Keratinocyte (primary cell): ENCODE measurements at regions not wholly inside any gene's neighbourhood (a gene's known extent, or its start where the extent isn't known, plus 50 kb on each side); places are given as distances from the start of the nearest gene placed in this dataset.

ENCODE experiments used
- DNase-seq: peaks from one replicate; pipeline ENCODE4 v3.0.0-alpha.2; 2011; ENCODE audit warnings: low read depth, missing footprints, low spot score
- FAIRE-seq: peaks from 2 replicates; lab custom pipeline; 2011; peaks lifted over from hg19 to GRCh38; lab: Jason Lieb, UNC
- H2AFZ ChIP-seq: 2 replicates; pipeline ENCODE4 v1.6.0; 2012; ENCODE audit warnings: low read length, control low read depth, inconsistent platforms; ENCODE audit not compliant: control insufficient read depth
- H3K27ac ChIP-seq: 2 replicates; pipeline ENCODE4 v1.5.1; 2011; ENCODE audit warnings: low read length; ENCODE audit not compliant: control insufficient read depth, insufficient read depth
- H3K27me3 ChIP-seq: 3 replicates; pipeline ENCODE4 v1.6.0; 2011; ENCODE audit warnings: low read length; ENCODE audit not compliant: control insufficient read depth, insufficient read depth; ENCODE audit errors: extremely low read depth
- H3K36me3 ChIP-seq, 2 experiments: 2 replicates in 1 of 2; 3 replicates in 1 of 2; pipeline ENCODE4 v1.5.1; 2011; ENCODE audit warnings: low read length in 2 of 2, mild to moderate bottlenecking in 1 of 2; ENCODE audit not compliant: control insufficient read depth in 2 of 2, insufficient read depth in 2 of 2; ENCODE audit errors: extremely low read depth in 1 of 2
- H3K4me1 ChIP-seq: 3 replicates; pipeline ENCODE4 v1.5.1; 2011; ENCODE audit warnings: low read length; ENCODE audit not compliant: control insufficient read depth, insufficient read depth; ENCODE audit errors: extremely low read depth
- H3K4me2 ChIP-seq: 3 replicates; pipeline ENCODE4 v1.6.0; 2011; ENCODE audit warnings: low read depth, low read length; ENCODE audit not compliant: control insufficient read depth, insufficient read depth; ENCODE audit errors: extremely low read depth
- H3K4me3 ChIP-seq, 3 experiments: fragments of 200-600 bp in 1 of 3; sonication (generic) in 1 of 3; 2 replicates in 2 of 3; 3 replicates in 1 of 3; pipeline ENCODE4 v1.5.1; 2011 to 2016; ENCODE audit warnings: low read length in 3 of 3, mild to moderate bottlenecking in 3 of 3, control low read depth in 2 of 3, inconsistent platforms in 1 of 3, low read depth in 1 of 3, mixed read lengths in 1 of 3, mixed run types in 1 of 3, moderate library complexity in 1 of 3; ENCODE audit not compliant: control insufficient read depth in 2 of 3, insufficient read depth in 2 of 3; ENCODE audit errors: extremely low read depth in 1 of 3
- H3K79me2 ChIP-seq: 2 replicates; pipeline ENCODE4 v1.6.0; 2012; ENCODE audit warnings: low read length; ENCODE audit not compliant: control insufficient read depth, insufficient read depth
- H3K9ac ChIP-seq: 3 replicates; pipeline ENCODE4 v1.6.0; 2011; ENCODE audit warnings: low read length; ENCODE audit not compliant: control insufficient read depth, insufficient read depth; ENCODE audit errors: extremely low read depth
- H3K9me1 ChIP-seq: 3 replicates; pipeline ENCODE4 v1.6.0; 2011; ENCODE audit warnings: low read length; ENCODE audit not compliant: control insufficient read depth, insufficient read depth; ENCODE audit errors: extremely low read depth
- H3K9me3 ChIP-seq: 2 replicates; pipeline ENCODE4 v1.5.1; 2012; ENCODE audit warnings: low read depth, low read length; ENCODE audit not compliant: control insufficient read depth
- H4K20me1 ChIP-seq: 3 replicates; pipeline ENCODE4 v1.6.0; 2011; ENCODE audit warnings: low read length; ENCODE audit not compliant: control insufficient read depth, insufficient read depth; ENCODE audit errors: extremely low read depth
- CTCF ChIP-seq, 3 experiments: IDR thresholded peaks in 1 of 3; conservative IDR thresholded peaks in 1 of 3; optimal IDR thresholded peaks in 1 of 3; 2 replicates in 2 of 3; 3 replicates in 1 of 3; pipeline versions ENCODE3 to v1.5.1; 2011; ENCODE audit warnings: low read length in 3 of 3, mild to moderate bottlenecking in 3 of 3, moderate library complexity in 2 of 3, control low read depth in 1 of 3, inconsistent platforms in 1 of 3; ENCODE audit not compliant: insufficient read depth in 2 of 3; ENCODE audit errors: extremely low read depth in 1 of 3
- EZH2 ChIP-seq: IDR thresholded peaks from one replicate; pipeline ENCODE4 v1.6.1; 2012; ENCODE audit warnings: inconsistent platforms, mild to moderate bottlenecking, low read length, moderate library complexity
- dilution Hi-C: fragments of 300-500 bp; cut with MboI; formaldehyde crosslinking; loops from one replicate; pipeline ENCODE4 v1.7.0; 2020; ENCODE audit warnings: low sequenced_read_pairs; ENCODE audit not compliant: extremely low pct_ligation_motif_present

GRCh38 chr7:63104666-63105065 lies 894.0 kb upstream of the ZNF722 start:
- no peak for FAIRE-seq
- peaks cover 2% of the 10 kb centered on the region for H3K9me3 ChIP-seq

DNA sequence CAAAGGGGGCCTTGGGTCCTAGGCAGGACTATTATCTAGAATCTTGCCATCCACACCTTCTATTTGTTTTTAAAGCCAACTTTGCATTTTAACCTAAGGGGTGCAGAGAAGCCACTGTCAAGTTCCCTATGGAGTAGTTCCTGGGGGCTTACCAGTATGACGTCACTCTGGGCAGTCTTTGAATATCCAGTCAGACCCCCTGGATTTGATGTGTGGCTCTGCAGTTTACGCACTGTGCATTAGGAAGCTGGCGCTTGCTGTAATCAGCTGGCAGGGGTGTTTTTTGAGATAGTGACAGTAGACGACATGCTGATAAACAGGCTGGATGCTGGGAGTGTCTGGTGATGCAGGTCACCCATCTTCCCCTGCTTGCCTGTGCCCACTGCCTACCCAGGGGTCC lies 892.7 kb upstream of the ZNF722 start:
- H3K36me3 ChIP-seq: no peaks in the 10 kb centered on the region
- H3K9me1 ChIP-seq: no peaks in the 10 kb centered on the region
- no peak for DNase-seq
- FAIRE-seq: no peak
- dilution Hi-C loops: no loop called here
- TF ChIP-seq CTCF (optimal IDR thresholded peaks at IDR 0.05 in 1 of 3, IDR thresholded peaks at IDR 0.05 in 1 of 3, conservative IDR thresholded peaks at IDR 0.05 in 1 of 3; ENCODE audit: extremely low read depth in 1 of 3, insufficient read depth in 2 of 3, low read length in 3 of 3): no peak
- TF ChIP-seq EZH2: no peak
- no peak overlapping the region for H3K27ac ChIP-seq
- no peak overlapping the region for H2AFZ ChIP-seq
- H3K4me2 ChIP-seq: no peak overlapping the region
- H3K4me1 ChIP-seq: no peaks in the 10 kb centered on the region
- no peak overlapping the region for H3K4me3 ChIP-seq
- H4K20me1 ChIP-seq: no peaks in the 10 kb centered on the region
- H3K9ac ChIP-seq: no peak overlapping the region
- no peaks in the 10 kb centered on the region for H3K27me3 ChIP-seq
- no peaks in the 10 kb centered on the region for H3K79me2 ChIP-seq
- H3K9me3 ChIP-seq: peaks cover 2% of the 10 kb centered on the region

More at GRCh38 chr7:63104666-63105065, 894.0 kb upstream of the ZNF722 start:
- H3K9me1 ChIP-seq: no peaks in the 10 kb centered on the region
- dilution Hi-C loops: no loop called here
- no peaks in the 10 kb centered on the region for H3K36me3 ChIP-seq
- H3K79me2 ChIP-seq: no peaks in the 10 kb centered on the region
- H3K4me3 ChIP-seq: no peak overlapping the region
- no peaks in the 10 kb centered on the region for H3K4me1 ChIP-seq
- no peak overlapping the region for H3K4me2 ChIP-seq
- no peaks in the 10 kb centered on the region for H4K20me1 ChIP-seq
- H3K27me3 ChIP-seq: no peaks in the 10 kb centered on the region
- DNase-seq: no peak
- H3K9ac ChIP-seq: no peak overlapping the region
- TF ChIP-seq CTCF (optimal IDR thresholded peaks at IDR 0.05 in 1 of 3, IDR thresholded peaks at IDR 0.05 in 1 of 3, conservative IDR thresholded peaks at IDR 0.05 in 1 of 3; ENCODE audit: extremely low read depth in 1 of 3, insufficient read depth in 2 of 3, low read length in 3 of 3): no peak
- TF ChIP-seq EZH2: no peak
- H3K27ac ChIP-seq: no peak overlapping the region
- H2AFZ ChIP-seq: no peak overlapping the region
